HFFc6 (cell line): ENCODE measurements at regions not wholly inside any gene's neighbourhood (a gene's known extent, or its start where the extent isn't known, plus 50 kb on each side); places are given as distances from the start of the nearest gene placed in this dataset.

ENCODE experiments used
- DNase-seq: peaks from one replicate; pipeline ENCODE4 v3.0.0-alpha.2; 2018
- H3K27ac Mint-ChIP-seq: 2 replicates; pipeline ENCODE4 v1.8.0; 2020; ENCODE audit warnings: mild to moderate bottlenecking, mixed read lengths
- H3K27me3 Mint-ChIP-seq: 2 replicates; pipeline ENCODE4 v1.8.0; 2021; ENCODE audit warnings: mild to moderate bottlenecking, moderate library complexity, mixed read lengths; ENCODE audit not compliant: insufficient read depth
- H3K36me3 Mint-ChIP-seq: 2 replicates; pipeline ENCODE4 v1.8.0; 2021; ENCODE audit warnings: low read depth, mixed read lengths
- H3K4me1 Mint-ChIP-seq: 2 replicates; pipeline ENCODE4 v1.8.0; 2020; ENCODE audit warnings: low read depth, mixed read lengths
- H3K4me3 Mint-ChIP-seq: 2 replicates; pipeline ENCODE4 v1.8.0; 2020; ENCODE audit warnings: mild to moderate bottlenecking, moderate library complexity, mixed read lengths
- H3K9me3 Mint-ChIP-seq: 2 replicates; pipeline ENCODE4 v1.8.0; 2020; ENCODE audit warnings: mild to moderate bottlenecking, mixed read lengths
- CTCF ChIP-seq: fragments of 200-600 bp; sonication (generic); IDR thresholded peaks from 2 replicates; pipeline ENCODE4 v1.5.0; 2021; ENCODE audit warnings: antibody characterized with exemption, mild to moderate bottlenecking

- no peak overlapping the region for H3K4me3 Mint-ChIP-seq
- TF ChIP-seq CTCF = no peak
- no peaks in the 10 kb centered on the region for H3K36me3 Mint-ChIP-seq
- no peaks in the 10 kb centered on the region; the same call in none of the 2 replicates for H3K27me3 Mint-ChIP-seq
- no peak overlapping the region for H3K27ac Mint-ChIP-seq
- DNase-seq = no peak
- H3K9me3 Mint-ChIP-seq = no peaks in the 10 kb centered on the region
- H3K4me1 Mint-ChIP-seq = peaks cover 17% of the 10 kb centered on the region
Measured at GRCh38 chr16:86949630-86950029, 367.6 kb downstream of the C16orf95 start.

DNA sequence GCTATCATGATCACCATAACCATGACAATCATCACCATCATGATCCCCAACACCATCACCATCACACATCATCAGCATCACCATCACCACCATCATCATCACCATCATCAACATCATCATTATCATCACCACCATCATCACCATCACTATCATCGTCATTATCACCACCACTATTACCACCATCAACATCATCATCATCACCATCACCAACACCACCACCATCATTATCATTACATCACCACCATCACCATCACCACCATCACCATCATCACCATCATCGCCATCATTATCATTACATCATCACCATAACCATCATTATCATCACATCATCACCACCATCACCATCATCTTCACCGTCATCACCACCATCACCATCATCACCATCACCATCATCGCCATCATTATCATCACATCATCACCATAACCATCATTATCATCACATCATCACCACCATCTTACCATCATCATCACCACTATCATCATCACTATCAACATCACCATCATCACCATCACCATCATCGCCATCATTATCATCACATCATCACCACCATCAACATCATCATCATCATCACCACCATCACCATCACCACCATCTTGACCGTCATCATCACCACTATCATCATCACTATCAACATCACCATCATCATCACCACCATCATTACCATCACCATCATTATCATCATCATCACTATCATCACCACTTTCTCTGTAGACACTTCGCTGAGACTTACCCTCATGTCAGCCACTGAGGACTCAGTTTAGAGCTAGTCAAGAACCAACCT lies 366.0 kb downstream of the C16orf95 start:
- Mint-ChIP-seq H3K9me3 (no peaks in the 10 kb centered on the region), H3K27me3 (no peaks in the 10 kb centered on the region; the same call in none of the 2 replicates), H3K36me3 (no peaks in the 10 kb centered on the region), H3K4me3 (no peak overlapping the region), H3K4me1 (peaks cover 10% of the 10 kb centered on the region), H3K27ac (no peak overlapping the region)
- DNase-seq = no peak
- TF ChIP-seq CTCF = no peak

GRCh38 chr16:86951831-86952598 lies 365.2 kb downstream of the C16orf95 start:
- no peaks in the 10 kb centered on the region for H3K36me3 Mint-ChIP-seq
- H3K4me3 Mint-ChIP-seq = no peak overlapping the region; the same call in 1 of the 2 replicates
- H3K27me3 Mint-ChIP-seq = peaks cover 4% of the 10 kb centered on the region
- peak; percentile 97 for DNase-seq
- H3K27ac Mint-ChIP-seq = no peak overlapping the region
- no peaks in the 10 kb centered on the region for H3K9me3 Mint-ChIP-seq
- H3K4me1 Mint-ChIP-seq = peaks cover 2% of the 10 kb centered on the region
- TF ChIP-seq CTCF = no peak

GRCh38 chr16:86952769-86953168 lies 364.4 kb downstream of the C16orf95 start:
- Mint-ChIP-seq H3K27ac (no peak overlapping the region), H3K4me1 (no peaks in the 10 kb centered on the region), H3K36me3 (no peaks in the 10 kb centered on the region), H3K9me3 (no peaks in the 10 kb centered on the region), H3K4me3 (no peak overlapping the region; the same call in 1 of the 2 replicates), H3K27me3 (peaks cover 4% of the 10 kb centered on the region)
- TF ChIP-seq CTCF = no peak
- no peak for DNase-seq

- Mint-ChIP-seq H3K9me3 (no peaks in the 10 kb centered on the region), H3K27me3 (peaks cover 10% of the 10 kb centered on the region), H3K36me3 (no peaks in the 10 kb centered on the region), H3K4me1 (no peaks in the 10 kb centered on the region), H3K27ac (no peak overlapping the region; the same call in 1 of the 2 replicates), H3K4me3 (no peak overlapping the region)
- no peak for TF ChIP-seq CTCF
- no peak for DNase-seq
Measured at GRCh38 chr16:86953631-86954391, 363.4 kb downstream of the C16orf95 start.
